Stimulated activated effector memory CD8-positive, alpha-beta T cell treated with anti-CD3 and anti-CD28 coated beads, Interleukin-12 subunit alpha, Interleukin-12 subunit beta, amount 100 ng/mL, for 72 hours (primary cell): ENCODE measurements at regions not wholly inside any gene's neighbourhood (a gene's known extent, or its start where the extent isn't known, plus 50 kb on each side); places are given as distances from the start of the nearest gene placed in this dataset.

Experiments
- ATAC-seq: fragments of 150-1000 bp; cut with Tn5 transposase; 2 replicates; pipeline ENCODE4 v1.10.0; 2021
- DNase-seq, 2 donors: peaks; one replicate each; pipeline ENCODE4 v3.0.0; 2021 to 2022; ENCODE audit warnings: low spot score in 2 of 2
- H3K27ac Mint-ChIP-seq: one replicate; pipeline ENCODE4 v1.8.0; 2022; ENCODE audit warnings: mild to moderate bottlenecking, mixed read lengths
- H3K36me3 Mint-ChIP-seq: one replicate; pipeline ENCODE4 v1.8.0; 2022; ENCODE audit warnings: mild to moderate bottlenecking, mixed read lengths
- H3K4me1 Mint-ChIP-seq: one replicate; pipeline ENCODE4 v1.8.0; 2022; ENCODE audit warnings: mixed read lengths
- H3K4me3 Mint-ChIP-seq: one replicate; pipeline ENCODE4 v1.8.0; 2022; ENCODE audit warnings: mild to moderate bottlenecking, mixed read lengths
- H3K9me3 Mint-ChIP-seq: one replicate; pipeline ENCODE4 v1.8.0; 2022; ENCODE audit warnings: mixed read lengths

DNA sequence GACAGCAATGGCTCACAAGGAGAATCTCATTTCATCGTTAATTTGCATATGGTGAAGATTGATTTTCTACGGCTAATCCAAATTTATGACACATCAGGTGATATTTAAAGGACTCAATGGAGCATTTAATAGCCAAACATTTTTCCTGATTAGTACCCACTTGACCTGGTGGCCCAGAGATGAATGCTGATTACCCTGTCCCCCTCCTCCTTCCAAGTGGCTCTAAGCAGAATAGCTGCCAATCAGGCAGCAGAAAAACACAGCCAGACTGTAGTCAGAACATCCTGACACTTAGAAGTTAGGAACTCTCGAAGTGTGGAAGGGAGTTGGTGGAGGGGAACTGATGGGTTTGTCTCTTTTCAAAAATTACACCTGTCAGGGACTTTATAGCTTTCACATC is 302.5 kb downstream of the ZNF621 start:
- no peaks in the 10 kb centered on the region for H3K36me3 Mint-ChIP-seq
- H3K4me1 Mint-ChIP-seq: no peaks in the 10 kb centered on the region
- H3K9me3 Mint-ChIP-seq: no peaks in the 10 kb centered on the region
- DNase-seq (no peak), ATAC-seq (no peak)
- no peak overlapping the region for H3K27ac Mint-ChIP-seq
- H3K4me3 Mint-ChIP-seq: no peak overlapping the region

DNA sequence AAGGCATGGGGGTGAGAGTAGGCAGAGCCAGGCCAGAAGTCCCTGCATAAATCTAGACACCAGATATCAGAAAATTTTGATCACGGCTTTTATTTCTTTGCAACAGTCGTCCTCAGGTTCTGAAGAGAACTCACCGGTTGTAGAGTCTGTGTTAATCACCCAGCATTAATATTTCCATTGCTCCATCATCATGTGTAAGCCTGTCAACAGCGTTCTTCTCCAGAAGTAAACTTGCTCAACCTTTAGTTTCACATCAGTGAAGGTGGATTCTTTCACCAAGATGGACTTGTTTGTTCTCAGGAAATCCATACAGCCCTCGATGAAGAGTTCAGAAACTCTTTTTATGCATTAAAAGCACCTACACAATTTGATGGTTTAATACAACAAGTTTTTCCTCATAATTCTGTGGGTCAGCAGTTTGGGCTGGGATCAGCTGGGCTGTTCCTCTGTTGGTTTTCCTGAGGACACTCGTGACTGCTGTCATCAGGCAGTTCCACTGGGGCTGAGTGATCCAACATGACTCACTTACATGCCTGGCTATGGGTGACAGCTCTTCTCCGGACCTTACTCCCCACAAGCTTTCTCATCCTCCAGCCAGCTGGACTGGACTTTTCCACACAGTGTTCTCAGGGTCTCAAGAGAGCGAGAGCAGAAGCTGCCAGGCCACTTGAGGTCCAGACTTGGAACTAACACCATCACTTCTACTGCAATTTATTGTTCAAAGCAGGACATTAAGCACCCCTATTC is 303.4 kb downstream of the ZNF621 start:
- Mint-ChIP-seq H3K9me3 (no peaks in the 10 kb centered on the region), H3K36me3 (no peaks in the 10 kb centered on the region), H3K4me1 (no peaks in the 10 kb centered on the region), H3K4me3 (no peak overlapping the region), H3K27ac (no peak overlapping the region)
- DNase-seq (no peak), ATAC-seq (no peak)

DNA sequence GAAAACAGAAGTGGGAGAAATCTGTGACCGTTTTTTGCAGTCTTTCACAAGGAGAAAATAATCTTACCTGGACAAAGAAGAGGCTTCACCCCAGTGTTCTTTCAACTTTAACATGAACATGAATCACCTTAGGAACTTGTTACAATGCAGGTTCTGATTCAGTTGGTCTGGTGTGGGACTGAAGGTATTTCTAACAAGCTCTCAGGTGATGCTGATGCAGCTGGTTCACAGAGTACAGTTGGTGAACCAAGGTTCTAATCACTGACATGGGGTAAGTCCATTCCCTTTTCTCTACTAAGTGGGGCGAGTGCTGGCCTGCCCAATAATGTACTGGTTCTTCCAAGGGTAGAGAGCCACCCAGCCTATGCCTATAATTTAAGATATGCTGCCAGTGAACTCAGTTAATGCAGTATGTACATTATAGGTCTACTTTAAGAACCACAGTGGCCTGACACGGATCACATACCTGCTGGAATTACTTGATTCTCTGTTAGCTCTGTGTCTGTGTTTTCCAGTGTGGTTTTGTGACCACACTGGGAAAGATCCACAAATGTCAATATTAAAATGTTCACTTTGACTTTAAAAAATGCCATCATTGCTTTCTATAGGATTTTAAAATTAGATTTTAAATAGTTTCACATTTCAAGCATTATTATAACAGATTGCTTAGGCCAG is 304.1 kb downstream of the ZNF621 start:
- Mint-ChIP-seq H3K36me3 (no peaks in the 10 kb centered on the region), H3K27ac (no peak overlapping the region), H3K9me3 (no peaks in the 10 kb centered on the region), H3K4me1 (no peaks in the 10 kb centered on the region), H3K4me3 (no peak overlapping the region)
- ATAC-seq (peak; percentile 8), DNase-seq (no peak)

DNA sequence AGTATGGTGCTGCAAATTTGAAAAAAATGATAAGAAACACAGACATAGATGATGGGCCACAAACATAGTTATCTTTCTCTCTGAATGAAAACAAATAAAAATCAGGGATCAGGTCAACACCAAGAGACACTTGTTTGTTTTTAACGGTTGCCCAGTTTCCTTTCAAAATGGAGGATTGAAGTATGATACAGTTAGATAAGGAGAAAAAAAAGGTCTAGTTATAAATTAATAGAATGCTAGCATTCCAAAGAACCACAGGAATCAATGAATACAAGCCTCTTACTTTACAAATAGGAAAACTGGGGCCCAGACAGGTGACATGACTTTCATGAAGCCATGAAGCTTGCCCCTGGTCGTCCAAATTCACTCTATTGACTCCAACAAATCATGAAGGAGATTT is 305.1 kb downstream of the ZNF621 start:
- Mint-ChIP-seq H3K9me3 (no peaks in the 10 kb centered on the region), H3K36me3 (no peaks in the 10 kb centered on the region), H3K4me1 (no peaks in the 10 kb centered on the region), H3K27ac (no peak overlapping the region), H3K4me3 (no peak overlapping the region)
- DNase-seq (no peak), ATAC-seq (no peak)

DNA sequence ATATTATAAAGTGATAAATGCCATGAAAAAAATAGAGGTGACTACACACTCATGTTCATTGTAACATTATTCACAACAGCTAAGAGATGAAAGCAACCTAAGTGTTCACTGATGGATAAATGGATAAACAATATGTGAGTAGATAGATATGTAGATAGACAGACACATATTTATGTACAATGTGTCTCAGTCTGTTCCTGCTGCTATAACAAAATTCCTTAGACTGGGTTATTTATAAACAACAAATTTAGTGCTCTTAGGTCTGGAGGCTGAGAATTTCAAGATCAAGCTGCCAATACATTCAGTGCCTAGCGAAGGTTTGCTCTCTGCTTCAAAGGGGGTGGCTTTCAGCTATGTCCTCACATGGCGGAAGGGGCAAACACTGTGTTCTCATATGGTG is 312.5 kb downstream of the ZNF621 start:
- H3K9me3 Mint-ChIP-seq: no peaks in the 10 kb centered on the region
- H3K36me3 Mint-ChIP-seq: no peaks in the 10 kb centered on the region
- ATAC-seq (no peak), DNase-seq (no peak)
- no peak overlapping the region for H3K4me3 Mint-ChIP-seq
- no peaks in the 10 kb centered on the region for H3K4me1 Mint-ChIP-seq
- no peak overlapping the region for H3K27ac Mint-ChIP-seq

DNA sequence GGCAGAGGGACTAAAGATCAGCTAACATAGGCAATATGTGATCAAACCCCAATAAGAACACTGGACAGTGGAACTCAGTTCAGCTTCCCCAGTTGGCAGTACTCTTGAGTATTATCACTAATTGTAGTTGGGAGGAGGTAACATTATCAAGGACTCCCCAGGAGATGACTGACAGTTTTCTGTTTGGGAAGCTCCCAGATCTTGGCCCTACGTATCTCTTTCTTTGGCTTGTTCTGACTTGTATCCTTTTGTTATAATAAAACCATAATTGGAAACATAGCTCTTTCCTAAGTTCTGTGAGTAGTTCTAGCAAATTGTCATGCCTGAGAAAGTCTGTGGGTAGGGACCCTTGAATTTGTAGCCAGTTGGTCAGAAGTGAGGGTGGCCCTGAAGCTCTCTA is 316.4 kb downstream of the ZNF621 start:
- DNase-seq (no peak), ATAC-seq (no peak)
- Mint-ChIP-seq H3K27ac (no peak overlapping the region), H3K36me3 (no peaks in the 10 kb centered on the region), H3K4me3 (no peak overlapping the region), H3K4me1 (no peaks in the 10 kb centered on the region), H3K9me3 (peaks cover 3% of the 10 kb centered on the region)

DNA sequence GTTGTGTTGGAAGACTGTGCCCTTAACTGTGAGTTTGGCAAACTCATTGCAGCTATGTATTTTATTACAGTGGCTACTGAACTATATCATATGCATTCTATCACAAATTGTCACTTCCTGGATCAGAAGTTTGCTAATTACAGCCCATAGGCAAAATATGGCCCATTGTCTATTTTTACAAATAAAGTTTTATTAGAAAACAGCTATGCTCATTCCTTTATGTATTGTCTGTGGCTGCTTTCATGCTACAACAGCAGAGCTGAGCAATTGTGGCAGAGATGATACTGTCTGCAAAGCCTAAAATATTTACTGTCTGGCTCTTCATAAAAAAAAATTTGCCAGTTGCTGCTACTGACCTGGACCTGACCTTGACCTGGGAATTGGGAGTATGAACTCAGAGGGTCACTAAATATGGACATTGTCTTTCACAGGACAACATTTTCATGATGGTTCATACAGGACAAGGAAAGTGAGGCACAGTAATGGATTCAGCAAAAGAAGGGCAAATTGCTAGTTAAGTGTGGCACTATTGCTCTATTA is 316.9 kb downstream of the ZNF621 start:
- Mint-ChIP-seq H3K4me1 (no peaks in the 10 kb centered on the region), H3K27ac (no peak overlapping the region), H3K4me3 (no peak overlapping the region), H3K9me3 (peaks cover 3% of the 10 kb centered on the region), H3K36me3 (no peaks in the 10 kb centered on the region)
- ATAC-seq: no peak
- no peak for DNase-seq

DNA sequence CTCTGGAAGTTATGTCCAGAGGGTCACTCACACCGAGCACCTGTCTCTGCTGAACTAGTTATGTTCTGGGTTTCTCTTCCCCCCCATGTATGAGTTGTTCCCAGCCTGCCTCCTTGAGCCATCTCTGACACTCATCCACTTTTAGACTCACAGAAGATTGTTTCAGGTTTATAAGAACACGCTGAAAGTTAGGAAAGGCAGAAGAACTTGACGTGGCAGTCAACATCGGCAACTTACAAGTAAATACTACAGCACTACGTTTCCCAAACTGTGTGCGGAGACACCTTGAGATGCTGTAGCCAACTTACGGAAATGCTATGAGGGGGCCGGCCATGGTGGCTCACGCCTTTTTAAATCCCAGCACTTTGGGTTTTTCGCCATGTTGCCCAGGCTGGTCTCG is 318.0 kb downstream of the ZNF621 start:
- Mint-ChIP-seq H3K4me3 (no peak overlapping the region), H3K4me1 (no peaks in the 10 kb centered on the region), H3K36me3 (no peaks in the 10 kb centered on the region), H3K9me3 (peaks cover 3% of the 10 kb centered on the region), H3K27ac (no peak overlapping the region)
- ATAC-seq: no peak
- no peak for DNase-seq

DNA sequence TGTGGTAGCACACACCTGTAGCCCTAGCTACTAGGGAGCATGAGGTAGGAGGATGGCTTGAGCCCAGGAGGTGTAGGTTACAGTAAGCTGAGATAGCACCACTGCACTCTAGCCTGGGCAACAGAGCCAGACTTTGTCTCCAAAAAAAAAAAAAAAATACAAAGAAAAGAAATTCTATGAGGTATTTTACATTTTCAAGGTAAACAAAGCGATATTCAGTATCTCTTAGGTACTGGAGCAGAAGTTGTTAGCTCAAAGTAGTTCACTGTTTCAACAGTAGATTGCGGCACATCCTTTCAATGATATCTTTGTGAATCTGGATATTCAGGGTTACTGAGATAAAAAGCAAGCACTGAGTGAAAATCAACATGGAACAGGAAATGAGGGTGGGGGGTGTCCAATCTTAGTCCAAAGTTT is 318.5 kb downstream of the ZNF621 start:
- Mint-ChIP-seq H3K27ac (no peak overlapping the region), H3K9me3 (peaks cover 3% of the 10 kb centered on the region), H3K4me3 (no peak overlapping the region), H3K4me1 (no peaks in the 10 kb centered on the region), H3K36me3 (no peaks in the 10 kb centered on the region)
- ATAC-seq: no peak
- DNase-seq: no peak

DNA sequence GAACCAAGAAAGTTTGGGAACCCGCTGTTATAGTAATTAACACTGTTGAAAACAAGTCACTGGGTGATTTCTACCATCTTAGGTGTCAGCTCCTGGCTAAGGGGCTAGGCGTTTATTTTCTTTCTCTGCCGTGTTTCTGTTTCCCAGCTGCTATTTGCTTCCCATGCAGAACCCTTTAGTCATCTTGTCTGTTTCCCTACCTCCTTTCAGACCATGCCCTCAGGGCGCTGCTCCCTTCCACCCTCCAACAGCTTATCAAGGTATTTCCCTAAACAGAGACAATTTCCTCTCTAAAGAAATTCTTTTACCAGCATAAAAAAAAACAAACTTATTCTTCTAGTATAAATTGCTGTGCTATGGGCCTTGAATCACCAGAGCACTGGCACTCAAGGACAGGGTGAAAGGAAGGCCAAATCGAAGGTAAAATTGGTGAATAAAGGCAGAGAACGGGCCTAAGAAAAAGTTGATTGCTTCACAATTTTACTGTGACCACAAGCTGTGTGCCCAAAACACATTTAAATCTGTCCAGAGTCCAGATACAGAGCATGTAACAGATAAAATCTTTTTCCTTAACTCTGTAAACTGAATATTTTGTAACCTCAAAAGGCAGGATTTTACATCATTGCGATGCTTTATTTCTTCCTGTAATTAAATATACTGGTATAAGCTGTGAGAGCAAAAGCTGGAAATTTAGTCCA is 319.2 kb downstream of the ZNF621 start:
- ATAC-seq: no peak
- Mint-ChIP-seq H3K36me3 (no peaks in the 10 kb centered on the region), H3K4me3 (no peak overlapping the region), H3K9me3 (peaks cover 3% of the 10 kb centered on the region), H3K27ac (no peak overlapping the region), H3K4me1 (no peaks in the 10 kb centered on the region)
- DNase-seq: no peak

DNA sequence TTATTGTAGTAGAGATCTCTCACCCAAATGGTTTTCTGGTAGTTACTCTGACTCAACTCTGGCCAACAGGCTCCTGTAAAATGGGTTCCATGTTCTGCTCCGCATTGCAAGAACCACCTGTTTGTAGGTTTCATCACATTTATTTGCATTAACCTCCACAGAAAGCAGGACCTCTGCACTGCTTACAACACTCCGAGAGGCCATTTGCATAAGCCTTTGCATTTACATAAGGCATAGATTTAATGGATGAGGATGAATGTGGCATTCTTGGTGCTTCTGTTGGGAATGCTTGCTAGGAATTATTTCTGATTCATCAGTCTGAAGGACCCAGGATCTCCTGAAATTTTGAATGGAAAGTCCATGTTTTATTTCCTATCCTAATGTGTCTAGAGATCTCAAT is 320.1 kb downstream of the ZNF621 start:
- ATAC-seq (no peak), DNase-seq (no peak)
- Mint-ChIP-seq H3K4me3 (no peak overlapping the region), H3K36me3 (no peaks in the 10 kb centered on the region), H3K9me3 (peaks cover 3% of the 10 kb centered on the region), H3K27ac (no peak overlapping the region), H3K4me1 (no peaks in the 10 kb centered on the region)

DNA sequence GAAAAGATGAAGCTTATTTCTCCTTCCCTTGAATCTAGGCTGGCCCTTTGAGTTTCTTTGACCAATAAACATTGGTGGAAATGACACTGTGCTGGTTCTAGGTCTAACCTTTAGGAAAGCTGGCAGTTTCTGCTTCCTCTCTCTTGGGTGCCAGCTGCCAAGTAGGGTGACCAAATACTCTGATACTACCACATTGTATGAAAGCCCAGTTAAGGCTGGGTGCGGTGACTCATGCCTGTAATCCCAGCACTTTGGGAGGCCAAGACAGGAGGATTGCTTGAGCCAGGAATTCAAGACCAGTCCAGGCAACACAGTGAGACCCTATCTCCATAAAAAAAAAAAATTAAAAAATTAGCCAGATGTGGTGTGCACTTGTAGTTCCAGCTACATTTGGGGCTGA is 320.7 kb downstream of the ZNF621 start:
- DNase-seq: no peak
- ATAC-seq: no peak
- Mint-ChIP-seq H3K36me3 (no peaks in the 10 kb centered on the region), H3K27ac (no peak overlapping the region), H3K4me1 (no peaks in the 10 kb centered on the region), H3K9me3 (peaks cover 3% of the 10 kb centered on the region), H3K4me3 (no peak overlapping the region)

DNA sequence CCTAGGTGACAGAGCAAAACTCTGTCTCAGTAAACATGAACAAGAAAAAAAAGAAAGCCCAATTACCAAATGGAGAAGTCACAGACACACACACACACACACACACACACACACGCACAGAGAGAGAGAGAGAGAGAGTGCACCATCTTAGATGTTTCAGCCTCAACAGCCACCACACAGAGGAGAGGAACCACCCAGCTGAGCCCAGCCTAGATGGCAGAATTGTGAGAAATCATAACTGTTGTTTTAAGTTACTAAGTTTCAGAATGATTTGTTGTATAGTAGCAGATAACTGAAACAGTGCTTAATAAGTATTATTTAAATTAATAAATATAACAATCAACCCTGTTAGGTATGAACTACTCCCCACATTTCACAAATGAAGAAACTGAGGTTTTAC is 321.2 kb downstream of the ZNF621 start:
- no peak for DNase-seq
- Mint-ChIP-seq H3K36me3 (no peaks in the 10 kb centered on the region), H3K27ac (no peak overlapping the region), H3K4me3 (no peak overlapping the region), H3K4me1 (no peaks in the 10 kb centered on the region), H3K9me3 (peaks cover 3% of the 10 kb centered on the region)
- ATAC-seq: no peak

DNA sequence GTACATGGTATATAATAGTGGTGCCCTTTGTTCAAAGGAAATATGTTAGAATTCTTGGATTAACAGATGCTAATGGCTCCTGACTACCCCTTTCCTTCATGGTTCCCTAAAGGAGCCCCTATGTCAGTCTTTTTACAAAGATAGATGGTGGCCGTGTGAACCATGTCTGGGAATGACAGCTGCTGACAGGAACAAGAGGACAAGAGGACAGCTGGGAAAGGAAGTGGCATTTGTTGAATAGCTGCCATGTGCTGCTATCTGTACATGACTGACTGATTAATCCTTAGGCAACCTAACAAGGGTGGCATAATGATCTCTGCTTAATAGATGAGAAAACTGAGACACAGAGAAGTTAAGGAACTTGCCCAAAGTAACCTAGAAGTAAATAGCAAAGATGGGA is 321.7 kb downstream of the ZNF621 start:
- no peak for DNase-seq
- Mint-ChIP-seq H3K4me3 (no peak overlapping the region), H3K27ac (no peak overlapping the region), H3K9me3 (peaks cover 3% of the 10 kb centered on the region), H3K36me3 (no peaks in the 10 kb centered on the region), H3K4me1 (no peaks in the 10 kb centered on the region)
- ATAC-seq: no peak

DNA sequence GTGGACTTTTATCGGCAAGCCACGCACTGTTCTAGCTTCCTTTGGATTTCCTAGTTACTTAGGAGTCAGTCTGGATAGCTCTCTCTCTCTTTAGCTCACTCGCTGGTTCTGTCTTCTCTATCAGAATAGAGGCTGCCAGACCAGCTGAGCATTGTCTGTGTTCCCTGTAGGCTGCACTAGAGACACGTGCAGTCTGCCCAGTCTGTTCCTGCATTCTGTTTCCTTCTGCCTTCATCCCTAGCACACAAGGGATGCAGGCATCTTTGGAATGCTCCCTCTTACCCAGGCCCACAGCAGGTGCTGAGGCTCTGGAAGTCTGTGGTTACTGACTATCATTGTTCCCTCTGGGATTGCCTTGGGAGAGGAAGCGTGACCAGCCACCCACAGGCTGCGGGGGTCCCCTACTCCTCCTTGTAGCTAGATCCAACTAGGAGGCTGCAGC is 322.8 kb downstream of the ZNF621 start:
- ATAC-seq (no peak), DNase-seq (no peak)
- no peaks in the 10 kb centered on the region for H3K36me3 Mint-ChIP-seq
- no peak overlapping the region for H3K4me3 Mint-ChIP-seq
- no peak overlapping the region for H3K27ac Mint-ChIP-seq
- peaks cover 3% of the 10 kb centered on the region for H3K9me3 Mint-ChIP-seq
- no peaks in the 10 kb centered on the region for H3K4me1 Mint-ChIP-seq

DNA sequence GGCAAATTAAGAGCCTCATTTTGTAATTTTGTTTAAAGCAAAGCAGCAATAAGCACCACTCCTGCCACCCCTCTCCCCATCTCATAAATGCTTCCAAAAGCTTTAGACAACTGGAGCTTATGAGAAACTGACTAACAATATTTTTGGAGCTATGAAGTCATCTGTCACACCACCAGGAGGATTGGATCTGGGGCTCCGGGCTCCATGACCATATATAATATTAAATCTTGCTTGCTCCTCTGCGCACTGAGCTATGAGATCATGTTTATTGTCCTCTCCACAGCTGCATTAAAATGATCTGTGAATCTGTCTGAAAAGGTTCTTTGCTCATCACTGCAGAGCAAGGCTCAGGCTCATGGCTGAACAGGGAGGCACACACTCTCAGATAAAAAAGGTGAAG is 323.7 kb downstream of the ZNF621 start:
- no peak overlapping the region for H3K4me3 Mint-ChIP-seq
- no peaks in the 10 kb centered on the region for H3K4me1 Mint-ChIP-seq
- H3K9me3 Mint-ChIP-seq: peaks cover 3% of the 10 kb centered on the region
- H3K27ac Mint-ChIP-seq: no peak overlapping the region
- DNase-seq (no peak), ATAC-seq (no peak)
- H3K36me3 Mint-ChIP-seq: no peaks in the 10 kb centered on the region
